GM12874 (cell line): ENCODE measurements at regions not wholly inside any gene's neighbourhood (a gene's known extent, or its start where the extent isn't known, plus 50 kb on each side); places are given as distances from the start of the nearest gene placed in this dataset.

Experiments
- CTCF ChIP-seq: IDR thresholded peaks from 2 replicates; pipeline ENCODE4 v1.5.1; 2011; ENCODE audit warnings: low read depth, mild to moderate bottlenecking, control low read depth, low read length, moderate library complexity; ENCODE audit not compliant: insufficient read depth

- no peak for TF ChIP-seq CTCF
Measured at GRCh38 chr12:131530041-131530332, 180.9 kb upstream of the SFSWAP start.

GRCh38 chr12:131530422-131530821 lies 180.5 kb upstream of the SFSWAP start:
- TF ChIP-seq CTCF: no peak

GRCh38 chr12:131533139-131533538 lies 177.8 kb upstream of the SFSWAP start:
- TF ChIP-seq CTCF: no peak

- TF ChIP-seq CTCF: no peak
Measured at GRCh38 chr12:131535779-131536178, 175.1 kb upstream of the SFSWAP start.

GRCh38 chr12:131536337-131536736 lies 174.6 kb upstream of the SFSWAP start:
- no peak for TF ChIP-seq CTCF

GRCh38 chr12:131536766-131537165 lies 174.1 kb upstream of the SFSWAP start:
- no peak for TF ChIP-seq CTCF

- no peak for TF ChIP-seq CTCF
Measured at GRCh38 chr12:131537267-131537958, 173.5 kb upstream of the SFSWAP start.
